Erythroblast (primary cell): ENCODE measurements at regions not wholly inside any gene's neighbourhood (a gene's known extent, or its start where the extent isn't known, plus 50 kb on each side); places are given as distances from the start of the nearest gene placed in this dataset.

ENCODE experiments used
- GATA1 ChIP-seq: IDR thresholded peaks from 2 replicates; pipeline ENCODE4 v1.6.1; 2011; ENCODE audit warnings: low read depth, mild to moderate bottlenecking, control low read depth, low read length, moderate library complexity
- POLR2A ChIP-seq: IDR thresholded peaks from 2 replicates; pipeline ENCODE4 v1.6.1; 2011; ENCODE audit warnings: mild to moderate bottlenecking, low read length

GRCh38 chr14:38901791-38902190, 201.2 kb downstream of the SEC23A start:
- no peak for TF ChIP-seq POLR2A
- TF ChIP-seq GATA1, result no peak
